CD14-positive monocyte (primary cell): ENCODE measurements at regions not wholly inside any gene's neighbourhood (a gene's known extent, or its start where the extent isn't known, plus 50 kb on each side); places are given as distances from the start of the nearest gene placed in this dataset.

Experiments used
- DNase-seq, 3 donors: peaks; one replicate each; pipeline ENCODE4 v3.0.0-alpha.2; 2011 to 2022
- H2AFZ ChIP-seq: 2 replicates; pipeline ENCODE4 v1.6.0; 2012; ENCODE audit warnings: mild to moderate bottlenecking, low read depth, low read length, inconsistent platforms; ENCODE audit not compliant: insufficient read depth, poor library complexity, severe bottlenecking
- H3K27ac ChIP-seq, 2 donors: 1 replicate in 1 of 2; 2 replicates in 1 of 2; pipeline ENCODE4 v1.5.1; 2012 to 2013; ENCODE audit warnings: low read length in 2 of 2, control low read depth in 1 of 2, inconsistent platforms in 1 of 2, low read depth in 1 of 2, mild to moderate bottlenecking in 1 of 2
- H3K27me3 ChIP-seq, 2 donors: one replicate each; pipeline versions ENCODE4 v1.6.0 to v1.6.1; 2011 to 2013; ENCODE audit warnings: low read length in 2 of 2; ENCODE audit not compliant: control insufficient read depth in 2 of 2, insufficient read depth in 2 of 2
- H3K36me3 ChIP-seq, 2 donors: replicated peaks in 1 of 2; 1 replicate in 1 of 2; 2 replicates in 1 of 2; pipeline versions ENCODE4 v1.5.1 to v1.6.1; 2012 to 2013; ENCODE audit warnings: low read length in 2 of 2, control low read depth in 1 of 2, inconsistent platforms in 1 of 2, mild to moderate bottlenecking in 1 of 2; ENCODE audit not compliant: insufficient read depth in 2 of 2, control insufficient read depth in 1 of 2
- H3K4me1 ChIP-seq, 2 donors: 1 replicate in 1 of 2; 2 replicates in 1 of 2; pipeline versions ENCODE4 v1.5.1 to v1.6.1; 2012 to 2013; ENCODE audit warnings: low read length in 2 of 2, control low read depth in 1 of 2, inconsistent platforms in 1 of 2, mild to moderate bottlenecking in 1 of 2, moderate library complexity in 1 of 2; ENCODE audit not compliant: insufficient read depth in 2 of 2, control insufficient read depth in 1 of 2
- H3K4me2 ChIP-seq: replicated peaks from 2 replicates; pipeline ENCODE3; 2012; ENCODE audit warnings: low read length, moderate library complexity, mild to moderate bottlenecking; ENCODE audit not compliant: poor library complexity, severe bottlenecking; ENCODE audit errors: extremely low read depth
- H3K4me3 ChIP-seq, 3 experiments: fragments of 200-600 bp in 1 of 3; sonication (generic) in 1 of 3; replicated peaks in 1 of 3; 1 replicate in 2 of 3; 2 replicates in 1 of 3; pipeline ENCODE4 v1.5.1; 2011 to 2013; ENCODE audit warnings: low read length in 3 of 3, mild to moderate bottlenecking in 3 of 3, control low read depth in 2 of 3, low read depth in 2 of 3, inconsistent platforms in 1 of 3, moderate library complexity in 1 of 3
- H3K79me2 ChIP-seq: 2 replicates; pipeline ENCODE4 v1.6.0; 2012; ENCODE audit warnings: mild to moderate bottlenecking, control low read depth, inconsistent platforms, low read length, moderate library complexity; ENCODE audit not compliant: insufficient read depth
- H3K9ac ChIP-seq: 2 replicates; pipeline ENCODE4 v1.6.0; 2017; ENCODE audit warnings: low read length, mild to moderate bottlenecking; ENCODE audit not compliant: insufficient read depth, poor library complexity, severe bottlenecking
- H3K9me3 ChIP-seq, 2 donors: replicated peaks in 1 of 2; 1 replicate in 1 of 2; 2 replicates in 1 of 2; pipeline versions ENCODE4 v1.5.1 to v1.6.1; 2012 to 2013; ENCODE audit warnings: low read length in 2 of 2, control low read depth in 1 of 2; ENCODE audit not compliant: control insufficient read depth in 1 of 2, insufficient read depth in 1 of 2
- H4K20me1 ChIP-seq: 2 replicates; pipeline ENCODE4 v1.6.0; 2012; ENCODE audit warnings: mild to moderate bottlenecking, low read length, control low read depth, moderate library complexity; ENCODE audit not compliant: insufficient read depth
- H3K27ac Mint-ChIP-seq, 7 donors: one replicate each; pipeline ENCODE4 v1.8.0; 2020; ENCODE audit warnings: mild to moderate bottlenecking in 7 of 7, mixed read lengths in 7 of 7, moderate library complexity in 6 of 7, inconsistent platforms in 2 of 7
- H3K27me3 Mint-ChIP-seq, 3 donors: one replicate each; pipeline ENCODE4 v1.8.0; 2021 to 2022; ENCODE audit warnings: low read depth in 3 of 3, mild to moderate bottlenecking in 3 of 3, mixed read lengths in 3 of 3, moderate library complexity in 3 of 3, inconsistent platforms in 1 of 3
- H3K36me3 Mint-ChIP-seq, 2 donors: one replicate each; pipeline ENCODE4 v1.8.0; 2020; ENCODE audit warnings: mixed read lengths in 2 of 2, inconsistent platforms in 1 of 2, mild to moderate bottlenecking in 1 of 2
- H3K4me1 Mint-ChIP-seq: one replicate; pipeline ENCODE4 v1.8.0; 2020; ENCODE audit warnings: mild to moderate bottlenecking, mixed read lengths
- H3K4me3 Mint-ChIP-seq, 2 donors: one replicate each; pipeline ENCODE4 v1.8.0; 2020; ENCODE audit warnings: mild to moderate bottlenecking in 2 of 2, mixed read lengths in 2 of 2, moderate library complexity in 1 of 2
- H3K9me3 Mint-ChIP-seq, 7 donors: one replicate each; pipeline ENCODE4 v1.8.0; 2020 to 2022; ENCODE audit warnings: mixed read lengths in 7 of 7, mild to moderate bottlenecking in 6 of 7, moderate library complexity in 6 of 7, inconsistent platforms in 2 of 7
- WGBS: methylation state at CpG from one replicate; pipeline ENCODE4 v1.1.5; 2013; ENCODE audit warnings: missing lambda C conversion rate; ENCODE audit not compliant: insufficient coverage; 5-methylcytosine and 5-hydroxymethylcytosine counted together
- intact Hi-C, 2 donors: fragments of 100-400 bp; cut with micrococcal nuclease; formaldehyde crosslinking; loops; one replicate each; pipeline versions ENCODE4 v1.15.0 to v1.15.1; 2023
- TF ChIP-seq, protein P1 (sequence below): fragments of 200-600 bp; IDR thresholded peaks from one replicate; pipeline ENCODE4 v1.8.0; 2022; ENCODE audit warnings: antibody characterized with exemption, mild to moderate bottlenecking

DNA sequence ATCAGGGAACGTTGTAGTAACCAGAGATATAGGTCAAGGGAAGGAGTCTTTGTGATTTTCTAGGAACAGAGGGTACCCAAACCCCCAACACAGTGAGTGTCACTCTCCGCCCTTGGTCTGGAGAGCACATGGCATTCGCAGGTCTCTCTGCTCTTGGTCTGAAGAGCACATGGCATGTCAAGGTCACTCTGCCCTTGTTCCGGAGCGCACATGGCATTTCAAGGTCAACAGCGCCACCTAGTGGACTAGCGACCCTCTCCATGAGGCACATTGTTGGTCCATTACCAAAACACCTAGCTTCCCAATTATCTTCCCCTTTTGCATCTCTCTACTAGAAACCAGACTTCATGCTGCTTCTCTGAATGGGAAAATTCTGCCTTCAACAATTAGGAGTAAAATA lies 260.0 kb downstream of the C6orf118 start:
- no peak overlapping the region for H3K27ac ChIP-seq
- no peak overlapping the region for H2AFZ ChIP-seq
- no peak for DNase-seq
- no peaks in the 10 kb centered on the region for H3K4me1 Mint-ChIP-seq
- no peak overlapping the region for H3K4me3 ChIP-seq
- H4K20me1 ChIP-seq: no peaks in the 10 kb centered on the region
- WGBS: 50% methylated on average over 6 of the region's 7 CpGs
- H3K9me3 ChIP-seq: peaks cover 18 to 30% of the 10 kb centered on the region in 2 donors
- H3K9ac ChIP-seq: no peak overlapping the region
- intact Hi-C loops: no loop called here
- no peak overlapping the region for H3K4me2 ChIP-seq
- H3K4me1 ChIP-seq: no peaks in the 10 kb centered on the region
- H3K36me3 Mint-ChIP-seq: no peaks in the 10 kb centered on the region
- TF ChIP-seq, protein P1, sequence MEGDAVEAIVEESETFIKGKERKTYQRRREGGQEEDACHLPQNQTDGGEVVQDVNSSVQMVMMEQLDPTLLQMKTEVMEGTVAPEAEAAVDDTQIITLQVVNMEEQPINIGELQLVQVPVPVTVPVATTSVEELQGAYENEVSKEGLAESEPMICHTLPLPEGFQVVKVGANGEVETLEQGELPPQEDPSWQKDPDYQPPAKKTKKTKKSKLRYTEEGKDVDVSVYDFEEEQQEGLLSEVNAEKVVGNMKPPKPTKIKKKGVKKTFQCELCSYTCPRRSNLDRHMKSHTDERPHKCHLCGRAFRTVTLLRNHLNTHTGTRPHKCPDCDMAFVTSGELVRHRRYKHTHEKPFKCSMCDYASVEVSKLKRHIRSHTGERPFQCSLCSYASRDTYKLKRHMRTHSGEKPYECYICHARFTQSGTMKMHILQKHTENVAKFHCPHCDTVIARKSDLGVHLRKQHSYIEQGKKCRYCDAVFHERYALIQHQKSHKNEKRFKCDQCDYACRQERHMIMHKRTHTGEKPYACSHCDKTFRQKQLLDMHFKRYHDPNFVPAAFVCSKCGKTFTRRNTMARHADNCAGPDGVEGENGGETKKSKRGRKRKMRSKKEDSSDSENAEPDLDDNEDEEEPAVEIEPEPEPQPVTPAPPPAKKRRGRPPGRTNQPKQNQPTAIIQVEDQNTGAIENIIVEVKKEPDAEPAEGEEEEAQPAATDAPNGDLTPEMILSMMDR: peak; percentile 27
- H3K9me3 Mint-ChIP-seq: peaks cover 0 to 29% (median 16%) of the 10 kb centered on the region in 7 donors
- no peaks in the 10 kb centered on the region for H3K27me3 ChIP-seq
- no peak overlapping the region for H3K27ac Mint-ChIP-seq
- H3K36me3 ChIP-seq: no peaks in the 10 kb centered on the region
- H3K79me2 ChIP-seq: no peaks in the 10 kb centered on the region
- no peaks in the 10 kb centered on the region for H3K27me3 Mint-ChIP-seq
- H3K4me3 Mint-ChIP-seq: no peak overlapping the region

DNA sequence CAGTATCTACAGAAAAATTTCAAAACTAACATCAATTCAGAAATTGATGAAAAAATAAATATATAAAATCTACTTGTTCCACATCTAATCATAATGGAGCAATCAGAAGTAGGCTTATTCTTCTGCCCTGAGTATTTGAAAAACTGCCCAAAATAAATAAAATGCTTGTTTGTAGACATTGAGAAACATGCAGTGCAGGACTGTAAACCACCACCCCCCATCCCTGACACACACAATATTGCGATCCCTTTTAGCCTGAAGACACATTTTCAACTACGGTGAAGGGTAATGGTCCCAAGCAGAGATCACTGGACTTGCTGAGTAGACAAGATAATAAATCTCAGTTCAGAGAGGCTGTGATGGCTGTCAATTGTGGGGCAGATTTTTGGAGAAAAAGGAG lies 261.5 kb downstream of the C6orf118 start:
- Histone ChIP-seq H3K4me1 (no peaks in the 10 kb centered on the region), H3K36me3 (no peaks in the 10 kb centered on the region), H2AFZ (no peak overlapping the region), H3K27me3 (no peaks in the 10 kb centered on the region), H3K9me3 (peaks cover 20 to 30% of the 10 kb centered on the region in 2 donors), H3K4me3 (no peak overlapping the region), H3K9ac (no peak overlapping the region), H3K4me2 (no peak overlapping the region), H3K79me2 (no peaks in the 10 kb centered on the region), H3K27ac (no peak overlapping the region), H4K20me1 (no peaks in the 10 kb centered on the region)
- H3K4me3 Mint-ChIP-seq: no peak overlapping the region
- H3K27me3 Mint-ChIP-seq: no peaks in the 10 kb centered on the region
- no peaks in the 10 kb centered on the region for H3K36me3 Mint-ChIP-seq
- TF ChIP-seq, protein P1: no peak
- WGBS: no CpG with 5 or more reads among the region's 2 CpGs
- peaks cover 0 to 29% (median 18%) of the 10 kb centered on the region in 7 donors for H3K9me3 Mint-ChIP-seq
- H3K27ac Mint-ChIP-seq: no peak overlapping the region
- intact Hi-C loops: no loop called here
- no peak for DNase-seq
- H3K4me1 Mint-ChIP-seq: no peaks in the 10 kb centered on the region
